ENCODE measurements at regions not wholly inside any gene's neighbourhood (a gene's known extent, or its start where the extent isn't known, plus 50 kb on each side); places are given as distances from the start of the nearest gene placed in this dataset.

GRCh38 chr6:99011151-99011550 lies 63.4 kb upstream of the FBXL4 start:
- TF ChIP-seq ZNF274 (IDR thresholded peaks at IDR 0.05; ENCODE audit: low read depth, low read length) (no peak), SUZ12 (IDR thresholded peaks at IDR 0.05; ENCODE audit: extremely low read depth, insufficient read depth, insufficient read length) (no peak), YY1 (IDR thresholded peaks at IDR 0.05; ENCODE audit: insufficient read depth, insufficient read length) (no peak)
